DND-41 (cell line): ENCODE measurements at regions not wholly inside any gene's neighbourhood (a gene's known extent, or its start where the extent isn't known, plus 50 kb on each side); places are given as distances from the start of the nearest gene placed in this dataset.

ENCODE experiments used
- ATAC-seq: fragments of 200-7000 bp; cut with Tn5 transposase; 3 replicates; pipeline ENCODE4 v1.9.1; 2021; ENCODE audit warnings: low read depth; ENCODE audit not compliant: insufficient read depth
- DNase-seq: peaks from one replicate; pipeline ENCODE4 v3.0.0-alpha.2; 2020
- H2AFZ ChIP-seq: 2 replicates; pipeline ENCODE4 v1.6.0; 2012; ENCODE audit warnings: low read depth, low read length
- H3K27ac ChIP-seq: 2 replicates; pipeline ENCODE4 v1.5.1; 2012; ENCODE audit warnings: low read length, inconsistent platforms
- H3K27me3 ChIP-seq: fragments of 200-600 bp; sonication (generic); 2 replicates; pipeline ENCODE4 v1.6.0; 2012; ENCODE audit warnings: low read length, mild to moderate bottlenecking, inconsistent platforms; ENCODE audit not compliant: insufficient read depth, poor library complexity
- H3K36me3 ChIP-seq: 2 replicates; pipeline ENCODE4 v1.5.1; 2012; ENCODE audit warnings: low read length, inconsistent platforms; ENCODE audit not compliant: insufficient read depth
- H3K4me1 ChIP-seq: 2 replicates; pipeline ENCODE4 v1.5.1; 2012; ENCODE audit warnings: mild to moderate bottlenecking, low read length; ENCODE audit not compliant: insufficient read depth
- H3K4me2 ChIP-seq: 2 replicates; pipeline ENCODE4 v1.6.0; 2012; ENCODE audit warnings: mild to moderate bottlenecking, moderate library complexity, low read length, inconsistent platforms; ENCODE audit not compliant: insufficient read depth
- H3K4me3 ChIP-seq, 2 experiments: fragments of 200-600 bp in 1 of 2; shearing (Covaris generic) in 1 of 2; 2 replicates each; pipeline ENCODE4 v1.5.1; 2012 to 2016; ENCODE audit warnings: inconsistent platforms in 2 of 2, low read length in 2 of 2, mild to moderate bottlenecking in 2 of 2, low read depth in 1 of 2, moderate library complexity in 1 of 2
- H3K79me2 ChIP-seq: 2 replicates; pipeline ENCODE4 v1.6.0; 2012; ENCODE audit warnings: low read length, inconsistent platforms; ENCODE audit not compliant: insufficient read depth
- H3K9ac ChIP-seq: 2 replicates; pipeline ENCODE4 v1.6.0; 2012; ENCODE audit warnings: low read depth, mild to moderate bottlenecking, inconsistent platforms, low read length, moderate library complexity
- H3K9me3 ChIP-seq: 2 replicates; pipeline ENCODE4 v1.5.1; 2012; ENCODE audit warnings: low read length, moderate library complexity, mild to moderate bottlenecking, inconsistent platforms; ENCODE audit not compliant: insufficient read depth, severe bottlenecking
- H4K20me1 ChIP-seq: 2 replicates; pipeline ENCODE4 v1.6.0; 2012; ENCODE audit warnings: low read length; ENCODE audit not compliant: insufficient read depth
- EZH2 ChIP-seq: IDR thresholded peaks from 3 replicates; pipeline ENCODE4 v1.6.1; 2012; ENCODE audit warnings: borderline replicate concordance, low read depth, mild to moderate bottlenecking, moderate library complexity, low read length, inconsistent platforms; ENCODE audit not compliant: severe bottlenecking
- TF ChIP-seq, protein P1 (sequence below): IDR thresholded peaks from 2 replicates; pipeline ENCODE4 v1.5.1; 2012; ENCODE audit warnings: borderline replicate concordance, low read length, moderate library complexity, mild to moderate bottlenecking; ENCODE audit not compliant: poor library complexity, severe bottlenecking; ENCODE audit errors: extremely low read depth

GRCh38 chr20:22758815-22759214 is 174.4 kb upstream of the FOXA2 start:
- Histone ChIP-seq H3K9me3 (no peaks in the 10 kb centered on the region), H3K36me3 (no peaks in the 10 kb centered on the region), H2AFZ (no peak overlapping the region), H3K27me3 (no peaks in the 10 kb centered on the region), H3K4me2 (no peak overlapping the region), H3K4me3 (no peak overlapping the region), H3K79me2 (no peaks in the 10 kb centered on the region), H3K9ac (no peak overlapping the region), H3K4me1 (peaks cover 12% of the 10 kb centered on the region), H3K27ac (no peak overlapping the region), H4K20me1 (no peaks in the 10 kb centered on the region)
- TF ChIP-seq EZH2 = no peak
- TF ChIP-seq, protein P1, sequence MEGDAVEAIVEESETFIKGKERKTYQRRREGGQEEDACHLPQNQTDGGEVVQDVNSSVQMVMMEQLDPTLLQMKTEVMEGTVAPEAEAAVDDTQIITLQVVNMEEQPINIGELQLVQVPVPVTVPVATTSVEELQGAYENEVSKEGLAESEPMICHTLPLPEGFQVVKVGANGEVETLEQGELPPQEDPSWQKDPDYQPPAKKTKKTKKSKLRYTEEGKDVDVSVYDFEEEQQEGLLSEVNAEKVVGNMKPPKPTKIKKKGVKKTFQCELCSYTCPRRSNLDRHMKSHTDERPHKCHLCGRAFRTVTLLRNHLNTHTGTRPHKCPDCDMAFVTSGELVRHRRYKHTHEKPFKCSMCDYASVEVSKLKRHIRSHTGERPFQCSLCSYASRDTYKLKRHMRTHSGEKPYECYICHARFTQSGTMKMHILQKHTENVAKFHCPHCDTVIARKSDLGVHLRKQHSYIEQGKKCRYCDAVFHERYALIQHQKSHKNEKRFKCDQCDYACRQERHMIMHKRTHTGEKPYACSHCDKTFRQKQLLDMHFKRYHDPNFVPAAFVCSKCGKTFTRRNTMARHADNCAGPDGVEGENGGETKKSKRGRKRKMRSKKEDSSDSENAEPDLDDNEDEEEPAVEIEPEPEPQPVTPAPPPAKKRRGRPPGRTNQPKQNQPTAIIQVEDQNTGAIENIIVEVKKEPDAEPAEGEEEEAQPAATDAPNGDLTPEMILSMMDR = no peak
- ATAC-seq (no peak), DNase-seq (no peak)

DNA sequence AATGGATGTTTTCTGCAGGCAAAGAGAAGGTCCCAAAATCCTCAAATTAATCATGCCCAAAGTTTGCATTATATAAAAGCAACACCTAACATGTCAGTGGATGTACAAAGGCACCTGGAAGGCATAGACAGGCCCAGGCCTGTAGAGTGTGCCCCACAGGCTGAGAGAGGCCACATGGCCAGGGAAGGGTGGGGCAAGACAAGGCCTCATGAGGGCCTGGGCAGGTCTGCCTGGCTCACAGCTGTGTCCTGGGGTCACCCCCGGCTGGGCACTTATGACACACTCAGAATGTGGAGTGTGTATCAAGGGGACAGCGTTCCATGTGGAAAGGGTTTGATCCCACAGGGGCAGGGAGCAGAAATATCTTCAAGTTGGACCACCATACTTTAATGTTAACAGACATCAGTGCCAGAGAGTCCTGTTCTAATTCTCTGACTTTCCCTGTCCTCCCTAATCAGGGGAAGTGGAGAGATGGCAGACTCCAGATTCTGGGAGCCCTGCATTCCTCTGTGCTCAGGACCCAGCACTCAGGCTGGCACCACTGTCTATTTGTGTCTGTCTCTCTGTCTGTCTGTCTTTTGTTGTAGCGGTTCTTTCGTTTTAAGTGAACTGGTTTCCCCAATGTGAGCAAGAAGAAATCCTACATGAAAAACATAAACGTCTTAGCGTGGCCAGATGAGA is 178.3 kb upstream of the FOXA2 start:
- H3K27ac ChIP-seq = no peak overlapping the region
- ATAC-seq (peak; percentile 50; the same call in 1 of the 3 replicates), DNase-seq (no peak)
- H3K27me3 ChIP-seq = no peaks in the 10 kb centered on the region
- no peaks in the 10 kb centered on the region for H4K20me1 ChIP-seq
- H2AFZ ChIP-seq = no peak overlapping the region
- TF ChIP-seq EZH2 = no peak
- TF ChIP-seq, protein P1 = no peak
- no peak overlapping the region for H3K4me3 ChIP-seq
- no peak overlapping the region for H3K9ac ChIP-seq
- H3K36me3 ChIP-seq = no peaks in the 10 kb centered on the region
- H3K9me3 ChIP-seq = no peaks in the 10 kb centered on the region
- H3K79me2 ChIP-seq = no peaks in the 10 kb centered on the region
- no peak overlapping the region for H3K4me2 ChIP-seq
- peaks cover 10% of the 10 kb centered on the region for H3K4me1 ChIP-seq

DNA sequence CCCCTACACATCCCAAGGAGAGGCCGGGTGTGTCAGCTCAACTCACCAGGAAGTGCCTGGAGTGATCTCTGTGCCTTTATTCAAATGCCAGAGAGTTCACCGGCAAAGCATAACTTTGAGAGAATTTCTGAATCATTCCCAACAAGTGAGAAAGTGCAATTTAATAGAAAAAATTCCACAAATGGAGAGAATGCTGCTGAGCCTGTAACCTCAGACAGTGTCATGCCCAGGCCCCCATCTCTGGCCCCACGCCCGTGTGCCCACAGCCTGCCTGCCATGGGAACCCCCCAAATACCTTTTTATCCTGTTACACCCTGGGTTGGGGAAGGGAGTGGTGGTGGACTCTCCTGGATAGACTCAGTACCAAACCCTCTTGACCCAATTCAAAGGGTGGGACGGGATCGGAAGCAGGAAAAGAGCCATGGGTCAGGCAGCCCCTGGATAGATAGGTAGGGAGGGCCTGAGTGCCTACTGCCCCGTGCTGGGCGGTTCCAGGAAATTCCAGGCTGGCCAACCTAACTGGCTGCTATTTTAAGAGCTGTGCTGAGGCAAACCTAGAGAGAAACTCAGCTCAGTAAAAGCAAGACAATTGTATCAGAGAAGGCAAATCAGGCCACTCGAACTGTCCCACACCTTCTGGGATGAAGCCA is 179.0 kb upstream of the FOXA2 start:
- H3K27ac ChIP-seq = no peak overlapping the region
- no peak overlapping the region for H3K9ac ChIP-seq

More for the DNA sequence above, 179.0 kb upstream of the FOXA2 start:
- no peak overlapping the region for H3K4me2 ChIP-seq
- H4K20me1 ChIP-seq = no peaks in the 10 kb centered on the region
- no peaks in the 10 kb centered on the region for H3K9me3 ChIP-seq
- no peaks in the 10 kb centered on the region for H3K27me3 ChIP-seq
- no peaks in the 10 kb centered on the region for H3K79me2 ChIP-seq
- H3K4me1 ChIP-seq = peaks cover 3% of the 10 kb centered on the region
- H3K36me3 ChIP-seq = no peaks in the 10 kb centered on the region
- no peak for DNase-seq
- H2AFZ ChIP-seq = no peak overlapping the region
- no peak overlapping the region for H3K4me3 ChIP-seq
- TF ChIP-seq, protein P1 = no peak
- TF ChIP-seq EZH2 = no peak
- no peak for ATAC-seq
